NCI-H128 (cell line): ENCODE measurements at regions not wholly inside any gene's neighbourhood (a gene's known extent, or its start where the extent isn't known, plus 50 kb on each side); places are given as distances from the start of the nearest gene placed in this dataset.

Source experiments
- DNase-seq: peaks from one replicate; lab custom pipeline; 2025; ENCODE audit not compliant: unreplicated experiment; lab: John Stamatoyannopoulos, UW

DNA sequence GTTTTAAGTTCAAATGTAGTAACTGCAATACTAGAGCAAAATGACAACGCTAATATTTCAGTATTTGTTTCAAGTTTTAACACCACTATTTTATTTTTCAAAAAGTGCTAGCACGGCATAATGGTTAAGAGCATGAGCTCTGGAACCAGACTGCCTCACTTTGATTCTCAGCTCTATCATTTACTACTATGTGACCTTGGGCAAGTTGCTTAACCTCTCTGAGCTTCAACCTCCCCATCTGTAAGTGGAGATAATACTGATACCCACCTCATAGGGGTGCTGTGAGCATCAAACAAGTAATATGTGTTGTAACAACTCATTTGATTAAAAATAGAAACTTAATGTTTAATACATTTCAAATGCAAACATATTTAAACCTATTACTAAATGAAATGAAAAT, 115.4 kb upstream of the NPHP3 start:
- no peak for DNase-seq

DNA sequence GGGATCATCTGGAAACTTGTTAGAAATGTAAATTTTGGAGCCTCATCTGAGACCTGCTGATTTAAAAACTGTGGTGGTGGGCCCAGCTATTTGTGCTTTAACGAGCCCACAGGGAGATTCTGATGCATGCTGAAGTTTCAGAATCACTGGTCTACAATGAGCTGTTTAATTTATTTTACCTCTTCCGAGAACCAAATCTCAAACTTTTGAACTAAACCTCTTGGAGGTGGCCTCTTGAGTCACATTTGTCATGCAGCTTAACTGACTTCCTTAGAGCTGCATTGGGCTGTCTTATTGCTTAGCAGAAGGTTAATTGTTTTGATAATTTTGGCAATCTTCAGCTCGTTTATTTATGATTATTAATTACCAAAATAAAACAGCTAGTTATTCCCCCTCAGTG, 112.1 kb upstream of the NPHP3 start:
- DNase-seq, result no peak

DNA sequence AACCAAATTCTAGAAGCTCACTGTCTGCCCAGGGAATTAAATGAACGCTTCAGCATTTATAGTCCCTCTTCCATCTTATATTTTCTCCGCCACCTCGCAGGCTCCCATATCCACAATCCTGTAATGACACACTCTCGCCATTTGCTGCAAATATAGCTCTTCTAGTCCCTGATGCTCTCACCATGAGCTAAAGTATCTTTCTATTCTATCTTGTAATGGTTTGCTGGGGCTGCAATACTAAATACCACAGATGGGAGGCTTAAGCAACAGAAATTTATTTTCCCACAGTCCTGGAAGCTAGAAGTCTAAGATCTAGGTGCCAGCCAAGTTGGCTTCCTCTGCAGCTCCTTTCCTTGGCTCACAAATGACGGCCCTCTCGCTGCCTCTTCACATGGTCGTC, 106.9 kb upstream of the NPHP3 start:
- DNase-seq, result no peak

DNA sequence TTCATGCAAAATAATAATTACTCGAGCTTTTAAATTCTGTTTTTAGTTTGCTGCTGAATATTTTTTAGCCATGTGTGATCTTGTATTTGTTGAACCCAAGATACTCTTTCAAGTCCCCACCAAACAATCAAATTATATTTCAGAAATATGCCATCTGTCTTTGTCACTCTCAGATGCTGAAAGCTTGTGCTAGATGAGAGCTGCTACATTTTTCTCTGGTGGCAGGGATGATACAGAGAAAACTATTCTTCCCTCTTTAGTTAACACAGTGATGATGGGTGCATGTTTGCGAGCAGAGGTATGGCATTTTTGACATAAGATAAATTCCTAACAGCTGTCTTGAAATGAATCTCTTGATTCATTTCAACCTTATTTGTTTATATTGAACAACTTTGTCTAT, 100.6 kb upstream of the NPHP3 start:
- DNase-seq, result no peak

DNA sequence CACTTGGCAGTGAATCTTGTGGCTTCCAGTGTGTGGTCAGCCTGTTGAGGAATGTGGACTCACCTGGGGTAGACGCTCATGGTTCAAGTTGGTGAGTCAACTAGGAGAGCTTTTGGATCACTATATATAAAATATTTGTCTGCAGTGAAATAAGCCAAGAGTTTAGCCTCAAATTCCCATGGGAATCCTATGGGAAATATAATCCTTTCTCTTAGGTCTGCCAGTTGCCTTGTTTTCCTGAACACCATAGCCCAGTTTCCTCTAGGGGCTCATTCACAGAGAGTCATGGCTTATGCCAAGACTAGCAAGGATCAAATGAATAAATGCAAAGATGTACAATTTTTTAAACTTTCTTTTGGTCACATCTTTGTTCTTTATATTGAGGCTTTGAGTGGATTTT, 100.1 kb upstream of the NPHP3 start:
- DNase-seq, result no peak

DNA sequence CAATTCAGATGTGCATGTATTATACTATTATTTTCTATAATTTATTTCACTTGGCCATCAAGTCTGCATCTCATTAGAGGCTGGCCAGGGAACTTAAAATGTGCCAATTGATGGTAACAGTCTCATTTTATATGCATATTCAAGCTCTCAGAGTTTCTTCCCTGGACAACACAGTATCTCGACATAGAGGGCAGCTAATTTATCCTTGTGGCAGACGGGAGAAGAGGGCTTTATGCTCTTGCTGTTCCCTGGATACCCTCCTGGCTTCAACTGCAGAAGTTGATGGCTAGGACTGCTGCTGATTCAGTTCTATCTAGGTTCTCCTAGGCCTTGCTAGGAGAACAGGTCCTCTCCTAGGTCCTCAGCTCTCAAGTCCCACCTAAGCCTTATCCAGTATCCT, 99.1 kb upstream of the NPHP3 start:
- DNase-seq, result no peak

DNA sequence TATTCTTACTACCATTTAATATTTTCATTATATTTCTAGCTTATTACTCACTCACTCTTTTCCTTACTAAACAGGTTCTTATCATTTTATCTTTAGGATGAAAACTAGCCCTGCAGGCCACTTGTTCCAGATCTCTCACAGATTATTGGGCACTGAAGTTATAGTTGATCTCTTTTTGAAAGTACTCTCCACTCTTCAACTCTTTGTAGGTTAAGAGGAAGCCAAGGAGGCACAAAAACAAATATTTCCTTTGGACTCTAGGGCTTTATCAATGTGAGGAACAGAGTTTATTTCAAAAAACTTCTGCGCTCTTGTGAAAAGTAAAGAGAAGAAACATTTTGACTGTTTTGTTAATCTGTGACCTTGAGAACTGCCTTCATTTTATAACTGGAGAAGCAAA, 96.0 kb upstream of the NPHP3 start:
- DNase-seq, result no peak

DNA sequence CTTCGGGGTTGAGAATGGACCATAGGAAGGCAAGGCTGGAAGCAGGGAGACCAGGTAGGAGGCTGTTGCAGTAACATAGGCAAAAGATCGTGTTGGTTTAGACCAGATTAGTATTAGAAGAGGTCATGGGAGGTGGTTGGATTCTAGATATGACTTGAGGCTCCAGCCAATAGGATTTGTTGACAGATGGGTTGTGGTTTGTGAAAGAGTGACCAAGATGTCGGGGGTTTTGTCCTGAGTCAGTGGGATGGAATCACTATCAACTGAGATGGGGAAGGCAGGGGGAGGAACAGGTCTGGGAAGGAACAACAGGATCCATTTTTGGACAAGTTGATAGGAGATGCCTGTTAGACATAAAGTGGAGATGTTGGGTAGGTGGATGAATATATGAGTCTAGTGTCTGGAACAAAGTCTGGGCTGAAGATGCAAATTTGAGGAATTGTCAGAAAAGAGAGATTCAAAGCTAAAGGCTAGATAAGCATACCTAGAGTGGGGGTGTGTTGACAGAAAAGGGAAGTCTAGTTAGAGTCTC, 95.5 kb upstream of the NPHP3 start:
- no peak for DNase-seq

DNA sequence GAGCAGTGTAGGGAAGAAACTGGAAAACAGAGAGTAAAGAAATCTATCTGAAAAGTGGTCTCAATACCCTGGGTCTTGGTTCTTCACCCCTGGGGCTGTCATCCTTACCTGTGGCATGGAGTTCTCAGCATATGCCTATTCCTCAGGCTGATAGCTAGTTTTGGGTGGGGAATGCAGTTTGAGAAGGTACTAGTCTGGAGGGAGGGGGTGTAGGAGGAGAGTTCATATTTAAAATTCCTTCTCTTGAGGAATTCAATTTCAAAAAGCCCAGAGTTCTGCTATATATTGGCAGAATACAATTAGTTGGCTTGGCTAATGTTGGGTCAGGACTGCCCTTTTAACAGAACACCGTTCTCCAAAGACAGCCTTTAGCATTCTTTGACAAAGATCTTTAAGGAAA, 82.9 kb upstream of the NPHP3 start:
- no peak for DNase-seq

DNA sequence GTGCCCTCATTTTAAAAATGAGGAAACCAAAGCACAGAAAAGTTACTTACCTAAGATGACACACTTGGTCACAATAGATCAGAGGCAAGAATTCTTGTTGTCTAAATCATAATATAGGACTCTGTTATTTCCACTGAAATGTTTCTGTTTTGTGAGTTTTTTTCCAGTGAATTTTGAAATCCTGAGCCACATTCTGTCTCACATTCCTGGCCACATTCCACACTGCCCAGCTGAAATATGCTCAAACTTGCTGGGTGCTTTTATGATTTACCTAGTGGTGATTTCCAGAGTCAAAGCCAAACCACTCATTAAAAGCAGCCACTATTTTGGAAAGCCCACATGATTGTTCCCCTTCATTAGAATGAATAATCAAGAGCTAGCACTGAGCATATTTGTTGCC, 82.3 kb upstream of the NPHP3 start:
- DNase-seq, result no peak

DNA sequence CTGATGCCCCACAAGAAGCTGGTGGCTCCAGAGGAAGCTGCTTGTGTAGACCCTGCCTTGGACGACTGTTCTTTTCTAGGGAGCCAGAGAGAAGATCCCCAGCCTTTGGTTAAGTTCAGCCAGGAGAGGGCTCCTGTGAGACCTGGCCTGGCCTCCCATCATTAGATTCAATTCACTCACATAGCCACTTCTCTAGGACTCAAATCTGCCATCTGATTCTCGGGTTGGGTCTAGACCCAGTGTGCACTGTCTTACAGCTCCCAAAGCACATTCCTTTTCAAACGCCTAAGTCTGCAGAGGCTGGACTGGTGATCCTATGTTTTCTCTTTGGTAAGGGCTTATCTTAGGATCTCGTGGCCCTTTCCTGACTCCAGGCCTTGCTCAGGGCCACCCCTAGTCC, 81.7 kb upstream of the NPHP3 start:
- DNase-seq, result no peak

DNA sequence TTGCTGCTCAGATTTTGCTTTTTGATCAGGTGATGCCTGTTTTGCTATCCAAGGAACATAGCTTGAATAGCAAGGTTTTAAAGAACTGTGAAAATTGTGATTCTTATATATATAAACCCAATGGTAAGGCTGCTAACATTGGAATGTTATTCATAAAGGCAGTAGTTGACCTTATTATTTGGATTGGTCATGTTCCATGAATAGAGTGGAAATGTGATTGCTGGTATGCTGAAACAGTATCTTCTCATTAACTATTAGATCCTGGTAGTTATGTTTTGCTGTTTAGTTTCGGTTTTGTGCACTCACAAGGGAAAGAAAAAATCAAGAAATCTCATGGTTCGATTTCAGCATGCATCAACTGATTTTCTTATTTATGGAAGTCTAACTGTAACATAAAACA, 78.7 kb upstream of the NPHP3 start:
- DNase-seq, result no peak

DNA sequence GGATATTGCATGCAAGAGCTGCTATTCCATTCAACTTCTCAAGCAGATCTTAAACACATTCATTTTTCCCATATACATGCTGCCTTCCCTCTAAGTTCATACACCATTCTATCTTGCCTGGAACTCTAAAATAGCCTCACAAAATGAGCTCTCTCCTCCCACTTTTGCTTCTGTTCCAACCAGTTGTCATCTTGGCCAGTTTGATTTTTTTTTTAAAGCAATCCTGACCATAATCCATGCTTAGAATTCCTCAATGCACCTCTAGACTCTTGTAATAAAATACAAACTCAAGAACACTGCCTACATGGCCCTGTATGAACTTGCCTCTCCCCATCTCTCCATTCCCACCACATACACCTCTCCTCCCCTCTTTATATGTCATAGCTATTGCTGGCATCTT, 68.6 kb upstream of the NPHP3 start:
- DNase-seq, result no peak

DNA sequence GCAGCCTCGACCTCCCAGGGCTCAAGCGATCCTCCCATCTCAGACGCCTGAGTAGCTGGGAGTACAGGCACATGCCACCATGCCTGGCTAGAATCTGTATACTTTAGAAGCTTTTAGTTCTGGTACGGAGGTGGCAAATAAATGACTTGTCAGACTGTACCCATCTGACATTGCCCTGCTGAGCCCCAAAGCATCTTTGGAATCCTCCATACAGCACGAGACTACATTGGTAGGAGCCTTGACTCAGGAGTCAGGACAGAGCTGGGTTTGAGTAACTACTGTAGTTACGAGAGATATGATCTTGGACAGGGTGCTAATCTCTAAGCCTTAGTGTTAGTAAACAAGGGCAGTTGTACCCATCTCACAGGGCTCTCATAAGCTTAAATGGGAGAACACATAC, 67.8 kb upstream of the NPHP3 start:
- no peak for DNase-seq

DNA sequence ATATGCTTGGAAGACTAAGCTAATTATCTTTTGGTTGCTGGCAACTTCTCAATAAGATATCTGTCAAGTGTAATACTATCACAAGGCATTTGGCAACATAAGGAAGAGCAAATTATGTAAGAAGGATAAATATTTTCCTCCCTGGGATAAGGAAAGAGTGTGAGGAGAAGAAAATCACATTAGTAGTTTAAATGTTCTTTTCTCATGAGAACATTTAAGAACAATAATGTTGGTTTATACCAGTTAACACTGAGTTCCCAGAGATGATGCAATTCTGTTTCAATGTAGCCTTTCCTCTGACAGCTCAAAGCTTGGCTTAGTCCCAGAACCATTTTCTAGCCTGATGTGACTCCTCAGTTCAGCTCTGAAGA, 66.1 kb upstream of the NPHP3 start:
- no peak for DNase-seq

DNA sequence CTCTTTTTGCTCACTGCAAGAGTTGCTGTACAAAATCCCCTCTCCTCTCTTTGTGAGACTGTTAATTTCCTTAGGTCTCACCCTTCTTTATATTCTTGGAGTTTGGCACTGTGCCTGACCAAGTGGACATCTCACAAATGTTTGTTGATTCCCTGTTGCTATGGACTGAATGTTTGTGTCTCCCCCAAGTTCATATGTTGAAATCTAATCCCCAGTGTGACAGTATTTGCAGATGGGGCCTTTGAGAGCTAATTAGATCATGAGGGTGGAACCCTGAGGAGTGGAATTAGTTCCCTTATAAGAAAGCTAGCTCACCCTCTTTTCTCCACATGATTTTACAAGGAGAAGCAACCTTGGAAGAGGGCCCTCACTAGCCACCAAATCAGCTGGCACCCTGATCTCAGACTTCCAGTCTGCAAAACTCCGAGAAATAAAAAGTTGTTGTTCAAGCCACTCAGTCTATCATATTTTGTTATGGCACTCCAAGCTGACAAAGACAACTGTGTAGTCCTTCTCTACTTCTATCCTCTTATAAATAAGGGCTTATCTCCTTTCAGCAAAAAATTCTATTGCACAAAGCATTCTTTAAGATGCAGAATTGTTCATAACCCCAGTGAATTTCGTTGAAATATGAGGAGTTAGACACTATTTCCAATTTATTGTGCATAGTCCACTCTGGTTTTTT, 65.5 kb upstream of the NPHP3 start:
- no peak for DNase-seq

DNA sequence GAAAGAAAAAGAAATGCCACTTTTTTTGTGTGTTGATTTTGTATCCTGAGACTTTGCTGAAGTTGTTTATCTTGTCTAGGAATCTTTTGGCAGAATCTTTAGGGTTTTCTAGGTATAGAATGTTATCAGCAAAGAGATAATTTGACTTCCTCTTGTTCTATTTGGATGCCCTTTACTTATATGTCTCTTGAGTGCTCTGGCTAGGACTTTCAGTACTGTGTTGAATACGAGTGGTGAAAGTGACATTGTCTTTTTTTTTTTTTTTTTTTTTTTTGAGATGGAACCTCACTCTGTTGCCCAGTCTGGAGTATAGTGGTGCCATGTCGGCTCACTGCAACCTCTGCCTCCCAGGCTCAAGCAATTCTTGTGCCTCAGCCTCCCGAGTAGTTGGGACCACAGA, 64.7 kb upstream of the NPHP3 start:
- DNase-seq, result no peak

DNA sequence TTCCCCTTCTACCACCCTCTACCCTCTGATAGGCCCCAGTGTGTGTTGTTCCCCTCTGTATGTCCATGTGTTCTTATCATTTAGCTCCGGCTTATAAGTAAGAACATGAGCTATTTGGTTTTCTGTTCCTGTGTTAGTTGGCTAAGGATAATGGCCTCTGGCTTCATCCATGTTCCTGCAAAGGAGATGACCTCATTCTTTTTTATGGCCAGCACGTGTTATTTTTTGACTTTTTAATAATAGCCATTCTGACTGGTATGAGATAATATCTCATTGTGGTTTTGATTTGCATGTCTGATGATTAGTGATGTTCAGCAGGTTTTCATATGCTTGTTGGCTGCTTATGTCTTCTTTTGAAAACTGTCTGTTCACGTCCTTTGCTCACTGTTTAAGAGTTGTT, 63.1 kb upstream of the NPHP3 start:
- no peak for DNase-seq

DNA sequence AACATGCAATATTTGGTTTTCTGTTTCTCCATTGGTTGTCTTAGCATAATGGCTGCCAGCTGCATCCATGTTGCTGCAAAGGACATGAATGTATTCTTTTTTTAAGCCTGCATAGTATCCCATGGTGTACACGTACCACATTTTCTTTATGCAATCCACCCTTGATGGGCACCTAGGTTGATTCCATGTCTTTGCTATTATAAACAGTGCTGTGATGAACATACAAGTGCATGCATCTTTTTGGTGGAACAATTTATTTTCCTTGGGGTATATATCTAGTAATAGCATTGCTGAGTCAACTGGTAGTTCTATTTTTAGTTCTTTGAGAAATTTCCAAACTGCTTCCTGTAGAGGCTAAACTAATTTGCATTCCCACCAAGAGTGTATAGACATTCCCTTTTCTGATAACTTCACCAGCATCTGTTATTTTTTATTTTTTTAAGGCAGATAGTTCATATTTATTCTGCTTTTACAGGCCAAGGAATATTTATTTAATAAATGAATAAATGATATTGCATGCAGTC, 62.4 kb upstream of the NPHP3 start:
- no peak for DNase-seq

DNA sequence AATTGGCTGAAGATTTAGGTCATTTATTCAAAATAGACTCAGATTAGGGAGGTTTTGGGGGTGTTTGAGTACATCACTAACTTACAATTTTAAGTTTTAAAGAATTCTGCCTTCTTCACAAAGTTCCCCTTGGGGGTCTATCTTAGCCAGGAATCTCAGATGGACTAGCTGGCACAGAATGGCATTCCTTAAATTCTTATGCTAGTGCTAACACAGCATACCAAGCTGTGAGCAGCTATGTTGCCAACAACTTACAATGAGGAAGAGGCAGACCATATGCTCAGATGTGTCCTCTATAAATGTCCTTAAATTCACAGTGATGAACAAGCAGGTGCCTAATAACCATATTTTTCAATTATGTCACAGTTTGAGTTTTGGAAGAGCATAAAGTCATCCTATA, 60.9 kb upstream of the NPHP3 start:
- no peak for DNase-seq

DNA sequence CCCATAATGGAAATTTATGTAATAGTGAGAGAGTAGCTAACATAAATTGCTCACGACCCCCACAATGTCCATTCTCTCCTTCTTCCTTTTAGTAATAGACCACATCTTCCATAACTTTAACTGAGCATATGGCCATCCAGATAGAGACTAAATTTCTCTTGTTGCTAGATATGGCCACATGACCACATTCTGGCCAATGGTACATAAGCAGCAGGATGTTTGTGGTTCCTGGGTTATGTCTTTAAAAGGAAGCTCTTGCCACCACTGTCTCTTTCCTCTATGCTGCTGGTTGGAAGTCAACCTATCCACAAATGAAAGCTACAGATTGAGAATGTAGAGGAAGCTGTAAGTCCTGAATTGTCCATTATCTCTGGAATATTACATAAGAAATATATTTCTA, 59.7 kb upstream of the NPHP3 start:
- no peak for DNase-seq

DNA sequence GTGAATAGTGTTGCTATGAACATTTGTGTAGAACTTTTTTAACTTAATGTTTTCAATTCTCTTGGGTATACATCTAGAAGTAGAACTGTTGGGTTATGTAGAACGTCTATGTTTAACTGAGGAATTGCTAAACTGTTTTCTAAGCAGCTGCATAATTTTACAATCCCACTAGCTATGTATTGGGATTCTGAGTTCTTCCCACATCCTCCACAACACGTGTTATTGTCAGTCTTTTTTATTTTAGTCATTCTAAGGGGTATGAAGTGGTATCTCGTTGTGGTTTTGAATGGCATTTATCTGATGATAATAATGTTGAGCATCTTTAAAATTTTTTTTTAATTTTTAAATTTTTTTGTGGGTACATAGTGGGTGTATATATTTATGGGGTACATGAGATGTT, 55.0 kb upstream of the NPHP3 start:
- no peak for DNase-seq

DNA sequence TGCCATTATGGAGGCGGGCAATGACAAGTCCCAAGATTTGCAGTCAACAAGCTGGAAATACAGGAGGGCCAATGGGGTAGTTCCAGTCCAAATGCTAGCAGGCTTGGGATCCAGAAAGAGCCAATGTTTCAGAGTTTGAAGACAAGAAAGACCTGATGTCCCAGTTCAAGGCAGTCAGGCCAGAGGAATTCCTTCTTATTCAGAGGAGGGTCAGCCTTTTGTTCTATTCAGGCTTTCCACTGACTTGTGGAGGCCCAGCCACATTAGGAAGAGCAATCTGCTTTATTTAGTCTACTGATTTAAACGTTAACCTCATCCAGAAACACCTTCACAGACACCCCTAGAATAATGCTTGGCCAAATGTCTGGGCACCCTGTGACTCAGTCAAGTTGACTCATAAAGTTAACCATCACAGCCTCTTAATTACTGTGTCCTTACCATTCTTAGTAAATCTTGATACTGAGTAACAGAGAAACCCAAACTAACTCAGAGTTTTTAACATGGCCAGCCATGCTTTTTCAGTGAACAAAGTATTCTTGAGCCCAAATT, 50.9 kb upstream of the NPHP3 start:
- DNase-seq, result no peak
